Prostate gland (tissue), 2 donors: ENCODE measurements at regions not wholly inside any gene's neighbourhood (a gene's known extent, or its start where the extent isn't known, plus 50 kb on each side); places are given as distances from the start of the nearest gene placed in this dataset.

ENCODE experiments used
- DNase-seq: peaks from one replicate; pipeline ENCODE4 v3.0.0-alpha.2; 2019; ENCODE audit warnings: low spot score
- H3K27ac ChIP-seq, 2 donors: fragments of 200-600 bp; sonication (generic); 2 replicates each; pipeline ENCODE4 v1.5.1; 2017 to 2019
- H3K27me3 ChIP-seq: fragments of 200-600 bp; sonication (generic); replicated peaks from 2 replicates; pipeline ENCODE4 v1.5.1; 2019; ENCODE audit not compliant: insufficient read depth
- H3K36me3 ChIP-seq, 2 donors: fragments of 200-600 bp; sonication (generic); 1 replicate in 1 of 2; 2 replicates in 1 of 2; pipeline versions ENCODE4 v1.5.1 to v1.8.1; 2017 to 2019
- H3K4me1 ChIP-seq: fragments of 200-600 bp; sonication (generic); replicated peaks from 2 replicates; pipeline ENCODE4 v1.5.1; 2019
- H3K4me3 ChIP-seq, 2 donors: fragments of 200-600 bp; sonication (generic); 2 replicates each; pipeline ENCODE4 v1.5.1; 2017 to 2019
- H3K9me3 ChIP-seq: fragments of 200-600 bp; sonication (generic); 2 replicates; pipeline ENCODE4 v1.5.1; 2017
- CTCF ChIP-seq, 4 experiments: fragments of 200-600 bp in 2 of 4; fragments of 450-650 bp in 2 of 4; sonication (generic) in 2 of 4; IDR thresholded peaks; 1 replicate in 3 of 4; 2 replicates in 1 of 4; pipeline ENCODE4 v1.5.1; 2016 to 2019; ENCODE audit warnings: antibody characterized with exemption in 4 of 4, mild to moderate bottlenecking in 2 of 4, moderate library complexity in 2 of 4
- POLR2A ChIP-seq: fragments of 450-650 bp; IDR thresholded peaks from one replicate; pipeline ENCODE4 v1.6.1; 2016; ENCODE audit warnings: antibody characterized with exemption, mild to moderate bottlenecking
- POLR2AphosphoS5 ChIP-seq: sonication (generic); formaldehyde crosslinking; IDR thresholded peaks from one replicate; pipeline ENCODE4 v1.6.1; 2017; ENCODE audit warnings: antibody characterized with exemption
- WGBS: methylation state at CpG from one replicate; pipeline ENCODE4 v1.1.5; 2018; 5-methylcytosine and 5-hydroxymethylcytosine counted together
- intact Hi-C: fragments of 100-400 bp; cut with DNase I; formaldehyde crosslinking; loops from one replicate; pipeline ENCODE4 v1.14.2; 2022

- no peak overlapping the region for H3K4me3 ChIP-seq
- no peak for TF ChIP-seq POLR2AphosphoS5
- intact Hi-C loops: no loop called here
- DNase-seq: no peak
- no peaks in the 10 kb centered on the region for H3K36me3 ChIP-seq
- no peaks in the 10 kb centered on the region for H3K9me3 ChIP-seq
- H3K27ac ChIP-seq: no peak overlapping the region
- no peaks in the 10 kb centered on the region for H3K27me3 ChIP-seq
- H3K4me1 ChIP-seq: no peaks in the 10 kb centered on the region
- WGBS: 85% methylated on average over 10 of the region's 10 CpGs
Observed at GRCh38 chr14:96627811-96628775, 125.9 kb downstream of the PAPOLA start.

- TF ChIP-seq CTCF (IDR thresholded peaks at IDR 0.05) (no peak), POLR2A (no peak), POLR2AphosphoS5 (no peak)
- Histone ChIP-seq H3K9me3 (no peaks in the 10 kb centered on the region), H3K36me3 (no peaks in the 10 kb centered on the region), H3K4me3 (no peak overlapping the region), H3K4me1 (no peaks in the 10 kb centered on the region), H3K27me3 (no peaks in the 10 kb centered on the region), H3K27ac (no peak overlapping the region)
- WGBS: 80% methylated on average over 9 of the region's 9 CpGs
- intact Hi-C loops: no loop called here
- no peak for DNase-seq
Observed at GRCh38 chr14:96629082-96629481, 126.9 kb downstream of the PAPOLA start.

- DNase-seq: no peak
Observed at GRCh38 chr14:96629558-96630222, 127.5 kb downstream of the PAPOLA start.

GRCh38 chr14:96630281-96630680 is 128.1 kb downstream of the PAPOLA start:
- Histone ChIP-seq H3K4me1 (no peaks in the 10 kb centered on the region), H3K27ac (no peak overlapping the region), H3K36me3 (no peaks in the 10 kb centered on the region), H3K27me3 (no peaks in the 10 kb centered on the region), H3K4me3 (no peak overlapping the region), H3K9me3 (no peaks in the 10 kb centered on the region)
- no peak for DNase-seq
- WGBS: 95% methylated on average over 6 of the region's 6 CpGs
- TF ChIP-seq POLR2AphosphoS5 (no peak), CTCF (IDR thresholded peaks at IDR 0.05) (no peak), POLR2A (no peak)
- intact Hi-C loops: no loop called here

More at GRCh38 chr14:96629558-96630222, 127.5 kb downstream of the PAPOLA start:
- no peak overlapping the region for H3K27ac ChIP-seq
- H3K9me3 ChIP-seq: no peaks in the 10 kb centered on the region
- H3K36me3 ChIP-seq: no peaks in the 10 kb centered on the region
- H3K27me3 ChIP-seq: no peaks in the 10 kb centered on the region
- H3K4me3 ChIP-seq: no peak overlapping the region
- WGBS: 61% methylated on average over 4 of the region's 4 CpGs
- TF ChIP-seq POLR2A (no peak), CTCF (IDR thresholded peaks at IDR 0.05) (no peak), POLR2AphosphoS5 (no peak)
- H3K4me1 ChIP-seq: no peaks in the 10 kb centered on the region
- intact Hi-C loops: no loop called here

- 76% methylated on average over 5 of the region's 5 CpGs for WGBS
- no peaks in the 10 kb centered on the region for H3K9me3 ChIP-seq
- no peak overlapping the region for H3K4me3 ChIP-seq
- no peaks in the 10 kb centered on the region for H3K27me3 ChIP-seq
- H3K4me1 ChIP-seq: no peaks in the 10 kb centered on the region
- no peak overlapping the region for H3K27ac ChIP-seq
- DNase-seq: no peak
- intact Hi-C loops: no loop called here
- no peaks in the 10 kb centered on the region for H3K36me3 ChIP-seq
- TF ChIP-seq POLR2A (no peak), POLR2AphosphoS5 (no peak), CTCF (IDR thresholded peaks at IDR 0.05) (no peak)
Observed at GRCh38 chr14:96631030-96631429, 128.8 kb downstream of the PAPOLA start.
